GM10266 (cell line): ENCODE measurements at regions not wholly inside any gene's neighbourhood (a gene's known extent, or its start where the extent isn't known, plus 50 kb on each side); places are given as distances from the start of the nearest gene placed in this dataset.

Experiments
- DNase-seq: peaks from one replicate; pipeline ENCODE4 v3.0.0; 2012; ENCODE audit errors: extremely low spot score
- TF ChIP-seq, protein P1 (sequence below): IDR thresholded peaks from 2 replicates; pipeline ENCODE4 v1.5.1; 2012; ENCODE audit warnings: mild to moderate bottlenecking, low read depth; ENCODE audit not compliant: control insufficient read depth, insufficient read depth; ENCODE audit errors: missing control alignments

DNA sequence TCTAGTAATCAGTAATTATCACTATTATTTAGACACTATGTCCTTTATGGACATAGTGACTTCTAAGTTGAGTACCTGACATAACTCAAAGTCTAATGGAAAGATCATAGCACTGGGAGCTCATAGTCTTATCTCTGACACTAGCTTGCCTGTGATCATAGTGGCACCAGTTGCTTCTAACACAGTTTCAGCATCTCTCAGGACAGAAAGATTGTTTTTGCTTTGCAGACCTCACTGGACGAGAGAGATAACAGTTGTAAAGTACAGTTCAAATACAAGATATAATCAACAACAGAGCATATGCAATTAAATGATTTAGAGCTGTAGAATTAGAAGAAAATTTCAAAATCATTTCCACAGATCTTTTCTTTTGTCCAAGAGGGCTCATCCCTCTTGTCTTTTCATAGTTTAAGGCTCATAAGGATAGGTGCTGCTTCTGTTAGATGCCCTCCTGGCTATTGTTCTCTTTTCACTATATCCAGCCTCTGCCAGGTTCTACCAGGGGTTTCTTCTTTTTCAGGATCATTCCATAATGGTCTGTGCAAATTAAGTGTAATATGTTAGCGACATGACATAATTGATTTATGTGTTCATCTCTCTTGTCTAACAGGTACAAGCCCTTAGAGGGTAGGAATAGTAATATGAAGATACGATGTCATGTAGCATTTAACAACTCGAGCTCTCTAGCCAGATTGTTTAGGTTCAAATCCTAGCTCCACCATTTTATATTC lies 1175.4 kb upstream of the TENM4 start:
- DNase-seq, result no peak
- TF ChIP-seq, protein P1, sequence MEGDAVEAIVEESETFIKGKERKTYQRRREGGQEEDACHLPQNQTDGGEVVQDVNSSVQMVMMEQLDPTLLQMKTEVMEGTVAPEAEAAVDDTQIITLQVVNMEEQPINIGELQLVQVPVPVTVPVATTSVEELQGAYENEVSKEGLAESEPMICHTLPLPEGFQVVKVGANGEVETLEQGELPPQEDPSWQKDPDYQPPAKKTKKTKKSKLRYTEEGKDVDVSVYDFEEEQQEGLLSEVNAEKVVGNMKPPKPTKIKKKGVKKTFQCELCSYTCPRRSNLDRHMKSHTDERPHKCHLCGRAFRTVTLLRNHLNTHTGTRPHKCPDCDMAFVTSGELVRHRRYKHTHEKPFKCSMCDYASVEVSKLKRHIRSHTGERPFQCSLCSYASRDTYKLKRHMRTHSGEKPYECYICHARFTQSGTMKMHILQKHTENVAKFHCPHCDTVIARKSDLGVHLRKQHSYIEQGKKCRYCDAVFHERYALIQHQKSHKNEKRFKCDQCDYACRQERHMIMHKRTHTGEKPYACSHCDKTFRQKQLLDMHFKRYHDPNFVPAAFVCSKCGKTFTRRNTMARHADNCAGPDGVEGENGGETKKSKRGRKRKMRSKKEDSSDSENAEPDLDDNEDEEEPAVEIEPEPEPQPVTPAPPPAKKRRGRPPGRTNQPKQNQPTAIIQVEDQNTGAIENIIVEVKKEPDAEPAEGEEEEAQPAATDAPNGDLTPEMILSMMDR, result no peak

GRCh38 chr11:80613655-80614054 lies 1172.8 kb upstream of the TENM4 start:
- TF ChIP-seq, protein P1, result no peak
- DNase-seq, result no peak

GRCh38 chr11:80610516-80610915 lies 1169.7 kb upstream of the TENM4 start:
- DNase-seq, result no peak
- TF ChIP-seq, protein P1, result no peak

GRCh38 chr11:80603472-80603871 lies 1162.6 kb upstream of the TENM4 start:
- TF ChIP-seq, protein P1, result no peak
- no peak for DNase-seq

- TF ChIP-seq, protein P1, result no peak
- no peak for DNase-seq
These were observed 1158.1 kb upstream of the TENM4 start for GRCh38 chr11:80598905-80599304.

- TF ChIP-seq, protein P1, result no peak
- no peak for DNase-seq
These were observed 1155.5 kb upstream of the TENM4 start for GRCh38 chr11:80596291-80596810.

- DNase-seq, result no peak
- TF ChIP-seq, protein P1, result no peak
These were observed 1154.2 kb upstream of the TENM4 start for GRCh38 chr11:80595011-80595410.
